ENCODE measurements at regions not wholly inside any gene's neighbourhood (a gene's known extent, or its start where the extent isn't known, plus 50 kb on each side); places are given as distances from the start of the nearest gene placed in this dataset.

GRCh38 chr17:79557276-79558090, 53.4 kb downstream of the RBFOX3 start:
- TF ChIP-seq CTCF (IDR thresholded peaks at IDR 0.05): no peak
- no peak for TF ChIP-seq POLR2A (IDR thresholded peaks at IDR 0.05)
